Choroid plexus epithelial cell (primary cell): ENCODE measurements at regions not wholly inside any gene's neighbourhood (a gene's known extent, or its start where the extent isn't known, plus 50 kb on each side); places are given as distances from the start of the nearest gene placed in this dataset.

Source experiments
- DNase-seq: peaks from one replicate; pipeline ENCODE4 v3.0.0-alpha.2; 2010; ENCODE audit warnings: low read depth
- H3K4me3 ChIP-seq: 2 replicates; pipeline ENCODE4 v1.5.1; 2011; ENCODE audit warnings: low read depth, mild to moderate bottlenecking, control low read depth, low read length, moderate library complexity
- TF ChIP-seq, protein P1 (sequence below): conservative IDR thresholded peaks from 2 replicates; pipeline ENCODE4 v1.5.1; 2011; ENCODE audit warnings: low read depth, mild to moderate bottlenecking, control low read depth, inconsistent platforms, low read length, moderate library complexity

DNA sequence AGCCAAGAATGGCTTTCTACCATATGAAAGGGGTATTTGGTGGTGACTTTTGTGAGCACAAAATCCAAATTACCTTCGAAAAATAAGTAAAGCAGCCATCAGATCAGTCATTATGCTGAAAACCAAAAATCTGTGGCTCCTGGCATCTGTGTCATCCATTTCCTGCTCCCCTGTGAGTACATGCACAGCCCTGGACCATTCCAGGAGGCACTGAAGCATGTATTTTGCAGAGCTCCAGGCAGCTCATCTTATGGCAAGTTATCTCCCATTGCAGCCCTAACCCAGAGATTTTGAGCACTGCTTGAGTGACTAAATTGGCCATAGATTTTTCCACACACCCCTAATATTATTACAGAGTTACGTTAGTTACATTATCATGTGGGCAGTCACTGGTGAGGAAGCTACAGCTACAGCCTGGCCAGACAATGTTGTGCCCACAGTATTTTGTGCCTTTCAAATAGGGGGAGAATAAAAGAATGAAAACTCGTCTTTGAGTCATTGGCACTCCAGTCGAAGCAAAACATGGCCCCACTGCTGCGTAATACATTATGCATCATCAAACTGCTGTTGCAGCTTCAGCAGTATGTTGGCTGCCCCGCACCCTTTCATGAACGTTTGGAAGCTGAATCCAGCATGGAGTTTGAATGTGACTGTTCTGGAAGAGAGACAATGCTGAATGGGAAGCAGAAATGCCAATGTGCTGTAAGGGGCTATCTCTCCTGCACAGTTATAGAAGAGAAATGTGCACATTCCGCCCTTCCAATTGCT is 702.2 kb downstream of the RNF144A start:
- DNase-seq = no peak
- TF ChIP-seq, protein P1, sequence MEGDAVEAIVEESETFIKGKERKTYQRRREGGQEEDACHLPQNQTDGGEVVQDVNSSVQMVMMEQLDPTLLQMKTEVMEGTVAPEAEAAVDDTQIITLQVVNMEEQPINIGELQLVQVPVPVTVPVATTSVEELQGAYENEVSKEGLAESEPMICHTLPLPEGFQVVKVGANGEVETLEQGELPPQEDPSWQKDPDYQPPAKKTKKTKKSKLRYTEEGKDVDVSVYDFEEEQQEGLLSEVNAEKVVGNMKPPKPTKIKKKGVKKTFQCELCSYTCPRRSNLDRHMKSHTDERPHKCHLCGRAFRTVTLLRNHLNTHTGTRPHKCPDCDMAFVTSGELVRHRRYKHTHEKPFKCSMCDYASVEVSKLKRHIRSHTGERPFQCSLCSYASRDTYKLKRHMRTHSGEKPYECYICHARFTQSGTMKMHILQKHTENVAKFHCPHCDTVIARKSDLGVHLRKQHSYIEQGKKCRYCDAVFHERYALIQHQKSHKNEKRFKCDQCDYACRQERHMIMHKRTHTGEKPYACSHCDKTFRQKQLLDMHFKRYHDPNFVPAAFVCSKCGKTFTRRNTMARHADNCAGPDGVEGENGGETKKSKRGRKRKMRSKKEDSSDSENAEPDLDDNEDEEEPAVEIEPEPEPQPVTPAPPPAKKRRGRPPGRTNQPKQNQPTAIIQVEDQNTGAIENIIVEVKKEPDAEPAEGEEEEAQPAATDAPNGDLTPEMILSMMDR = no peak
- H3K4me3 ChIP-seq = no peak overlapping the region

DNA sequence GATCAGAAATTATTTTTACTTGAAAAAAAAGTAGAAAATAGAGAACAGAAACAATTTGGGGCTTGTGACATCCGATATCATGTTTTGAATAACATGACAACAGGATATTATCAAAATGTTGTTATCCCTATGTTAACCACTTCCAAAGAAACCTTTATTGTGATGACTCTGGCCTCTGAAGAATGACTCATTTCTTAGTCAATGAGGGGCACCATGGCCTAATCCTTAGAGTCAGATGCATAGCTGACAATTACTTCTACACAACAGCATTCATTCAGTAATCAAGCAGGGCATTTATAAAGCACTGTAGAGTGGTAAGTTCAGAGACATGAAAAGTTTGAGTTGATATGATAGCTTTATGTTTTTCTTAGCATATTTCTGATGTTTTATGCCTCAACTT is 703.0 kb downstream of the RNF144A start:
- no peak for DNase-seq
- TF ChIP-seq, protein P1 = no peak
- H3K4me3 ChIP-seq = no peak overlapping the region

DNA sequence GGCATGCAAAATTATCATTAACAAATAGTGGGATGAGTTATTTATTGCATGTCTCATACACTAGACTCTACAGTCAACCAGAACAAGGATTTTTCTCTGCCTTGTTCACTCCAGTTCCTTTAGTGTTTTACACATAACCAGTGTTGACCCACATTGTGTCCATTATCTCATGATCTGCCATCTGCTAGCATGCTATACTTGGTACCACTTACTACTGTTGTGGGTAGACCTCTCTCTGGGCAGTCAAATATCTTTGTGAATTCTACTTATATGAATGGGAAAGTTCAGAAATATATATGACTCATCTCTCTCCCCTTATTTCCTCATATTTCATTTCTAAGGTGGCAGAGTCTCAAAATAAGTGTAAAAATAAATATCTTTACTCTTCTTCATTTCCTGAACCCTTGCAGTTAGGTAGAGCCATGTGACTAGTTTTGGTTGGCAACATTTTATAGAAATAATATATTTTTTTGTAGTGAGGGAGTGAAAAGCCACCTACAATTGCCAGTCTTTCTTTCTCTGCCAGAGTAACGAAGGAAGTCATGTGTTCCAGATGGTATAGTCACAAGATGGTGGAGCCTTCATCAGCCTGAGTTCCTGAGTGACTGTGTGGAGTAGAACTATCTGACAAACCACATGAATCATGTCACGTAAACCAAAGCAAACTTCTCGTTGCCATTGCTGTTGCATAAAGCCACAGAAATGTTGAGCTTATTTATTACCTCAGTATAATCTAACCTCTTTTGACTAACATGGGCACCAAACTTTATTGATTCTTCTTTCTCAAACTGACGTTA is 704.0 kb downstream of the RNF144A start:
- TF ChIP-seq, protein P1 = no peak
- no peak for DNase-seq
- no peak overlapping the region for H3K4me3 ChIP-seq

DNA sequence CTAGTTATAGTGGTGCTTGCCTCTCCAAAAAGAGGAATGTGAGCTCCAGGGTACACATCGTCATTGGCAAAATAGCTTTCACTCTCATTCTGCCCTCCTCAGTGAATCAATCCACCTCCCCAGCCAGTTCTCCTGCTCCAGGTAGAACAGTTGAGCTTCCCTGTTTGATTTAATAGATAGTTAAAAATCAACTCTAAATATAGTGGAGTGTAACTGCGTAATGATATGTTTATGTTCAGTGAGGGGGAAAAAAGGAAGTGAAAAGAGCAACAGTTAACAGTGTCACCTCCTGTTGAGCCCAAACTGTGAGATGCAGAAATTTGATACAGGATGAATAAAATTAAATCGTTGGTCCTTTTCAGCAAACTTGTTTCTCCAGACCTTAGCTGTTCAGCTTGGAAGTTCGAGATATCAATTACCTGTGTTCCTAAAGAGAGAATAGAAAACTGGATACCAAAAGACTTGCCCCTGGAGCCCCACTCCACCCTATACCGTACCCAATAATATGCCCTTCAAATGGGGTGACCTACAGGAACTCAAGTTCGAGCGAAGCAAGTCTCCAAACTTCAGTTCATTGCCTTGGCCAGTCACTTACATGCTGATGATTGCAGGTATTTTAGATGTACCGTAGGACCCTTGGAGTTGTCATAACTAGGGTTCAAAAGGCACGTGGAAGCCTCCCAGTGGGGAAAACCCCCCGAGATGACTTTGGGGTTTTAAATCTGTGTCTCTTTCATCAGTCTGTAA is 708.4 kb downstream of the RNF144A start:
- no peak for DNase-seq
- TF ChIP-seq, protein P1 = no peak
- no peak overlapping the region for H3K4me3 ChIP-seq

DNA sequence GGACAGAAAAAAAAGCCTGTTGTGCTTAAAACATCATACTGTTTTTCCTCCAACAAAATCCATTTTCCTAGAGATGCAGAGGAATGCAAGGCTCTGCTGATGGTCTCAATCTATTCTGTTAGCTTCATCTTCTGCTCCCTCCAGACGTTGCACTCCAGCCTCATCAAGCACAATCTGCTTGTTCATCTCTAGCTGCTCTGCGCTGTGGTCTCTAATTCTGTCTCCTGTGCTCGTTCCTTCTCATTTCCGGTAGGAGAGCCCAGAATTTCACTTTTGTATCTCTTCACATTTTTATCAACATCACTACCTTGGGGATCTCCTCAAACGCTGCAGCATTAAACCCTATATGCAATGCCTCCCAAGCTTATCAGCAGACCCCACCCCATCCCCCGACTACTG is 708.9 kb downstream of the RNF144A start:
- TF ChIP-seq, protein P1 = no peak
- no peak overlapping the region for H3K4me3 ChIP-seq
- DNase-seq = no peak

DNA sequence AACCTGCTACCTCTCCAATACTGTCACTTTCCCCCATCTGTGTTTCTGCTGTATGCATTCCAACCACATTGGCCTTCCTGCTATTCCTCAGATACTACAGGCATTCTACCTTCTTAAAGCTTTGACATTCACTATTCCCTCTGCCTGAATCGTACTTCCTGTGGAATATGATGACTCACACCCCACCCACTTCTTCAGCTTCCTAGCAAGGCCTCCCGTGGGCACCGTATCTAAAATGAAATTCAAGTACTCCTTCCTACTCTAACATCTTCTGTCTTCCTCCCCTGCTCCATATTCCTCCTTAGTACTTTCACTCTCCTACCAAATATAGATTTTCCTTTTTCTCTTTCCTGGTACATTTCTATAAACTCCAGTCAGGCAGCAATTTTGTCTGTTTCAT is 710.4 kb downstream of the RNF144A start:
- DNase-seq = no peak
- no peak overlapping the region for H3K4me3 ChIP-seq
- TF ChIP-seq, protein P1 = no peak
